ENCODE measurements at regions not wholly inside any gene's neighbourhood (a gene's known extent, or its start where the extent isn't known, plus 50 kb on each side); places are given as distances from the start of the nearest gene placed in this dataset.

DNA sequence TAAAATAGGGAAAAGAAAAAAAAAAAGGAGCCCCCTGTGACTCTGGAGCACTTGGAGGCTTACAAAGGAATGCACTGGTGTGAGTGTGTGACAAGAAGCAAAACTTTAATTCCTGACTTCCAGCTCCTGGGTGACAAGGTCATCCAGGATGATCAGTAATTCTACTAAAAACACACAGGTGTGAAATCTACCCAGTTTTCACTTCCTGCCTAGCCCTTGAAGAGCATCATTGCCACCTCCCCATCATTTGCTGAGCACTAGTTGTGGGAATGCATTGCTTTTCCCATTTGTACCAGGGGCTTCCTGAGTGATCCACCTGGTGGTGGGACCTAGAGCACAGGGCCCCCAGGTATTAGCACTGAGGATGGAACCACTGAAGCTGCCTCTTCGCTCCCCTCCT is 139.7 kb upstream of the RIOK3 start:
- H3K56ac ChIP-seq (ENCODE audit: insufficient read length, low read depth, low read length): no peak overlapping the region
- H2BK5ac ChIP-seq (ENCODE audit: insufficient read length, low read length): no peak overlapping the region
- no peak overlapping the region for H3K4me2 ChIP-seq (ENCODE audit: insufficient read depth, insufficient read length, low read length)
- Mint-ChIP-seq H3K27me3 (ENCODE audit: low read depth) (no peaks in the 10 kb centered on the region; the same call in 1 of the 2 replicates), H3K4me1 (peaks cover 46 to 58% of the 10 kb centered on the region in 2 experiments), H3K9me3 (peaks cover 7% of the 10 kb centered on the region in 2 experiments; a peak in 4 of 5 replicates), H3K36me3 (ENCODE audit: insufficient read depth in 1 of 3, low read depth in 3 of 3) (peaks cover 8 to 11% (median 9%) of the 10 kb centered on the region in 3 experiments), H3K27ac (peak overlapping the region in 2 of 3 experiments; percentile 4 to 41; a peak in 3 of 7 replicates), H3K4me3 (no peak overlapping the region)
- H3K23me2 ChIP-seq (ENCODE audit: insufficient read length, low read depth, low read length, poor library complexity, severe bottlenecking): no peaks in the 10 kb centered on the region
- TF ChIP-seq, protein P1, sequence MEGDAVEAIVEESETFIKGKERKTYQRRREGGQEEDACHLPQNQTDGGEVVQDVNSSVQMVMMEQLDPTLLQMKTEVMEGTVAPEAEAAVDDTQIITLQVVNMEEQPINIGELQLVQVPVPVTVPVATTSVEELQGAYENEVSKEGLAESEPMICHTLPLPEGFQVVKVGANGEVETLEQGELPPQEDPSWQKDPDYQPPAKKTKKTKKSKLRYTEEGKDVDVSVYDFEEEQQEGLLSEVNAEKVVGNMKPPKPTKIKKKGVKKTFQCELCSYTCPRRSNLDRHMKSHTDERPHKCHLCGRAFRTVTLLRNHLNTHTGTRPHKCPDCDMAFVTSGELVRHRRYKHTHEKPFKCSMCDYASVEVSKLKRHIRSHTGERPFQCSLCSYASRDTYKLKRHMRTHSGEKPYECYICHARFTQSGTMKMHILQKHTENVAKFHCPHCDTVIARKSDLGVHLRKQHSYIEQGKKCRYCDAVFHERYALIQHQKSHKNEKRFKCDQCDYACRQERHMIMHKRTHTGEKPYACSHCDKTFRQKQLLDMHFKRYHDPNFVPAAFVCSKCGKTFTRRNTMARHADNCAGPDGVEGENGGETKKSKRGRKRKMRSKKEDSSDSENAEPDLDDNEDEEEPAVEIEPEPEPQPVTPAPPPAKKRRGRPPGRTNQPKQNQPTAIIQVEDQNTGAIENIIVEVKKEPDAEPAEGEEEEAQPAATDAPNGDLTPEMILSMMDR (conservative IDR thresholded peaks at IDR 0.05): no peak
- no peaks in the 10 kb centered on the region for H3K79me1 ChIP-seq (ENCODE audit: insufficient read depth, low read depth, low read length, poor library complexity, severe bottlenecking)
- H4K5ac ChIP-seq (ENCODE audit: insufficient read length, low read depth, low read length): no peak overlapping the region
- no peak overlapping the region for H2AFZ ChIP-seq (ENCODE audit: low read length)
- H3K9ac ChIP-seq (ENCODE audit: extremely low read depth, insufficient read length, low read length): no peak overlapping the region
- no CpG with 5 or more reads among the region's 1 CpG for WGBS (ENCODE audit: extremely low coverage, insufficient read length, low lambda C conversion rate)
- no peak for DNase-seq
- H2BK15ac ChIP-seq (ENCODE audit: low read depth, low read length): no peak overlapping the region
- H2BK20ac ChIP-seq (ENCODE audit: low read depth, low read length, poor library complexity, severe bottlenecking): no peak overlapping the region
- no peaks in the 10 kb centered on the region for H3K9me3 ChIP-seq (ENCODE audit: control insufficient read depth, low read depth, low read length)
- no peak overlapping the region for H3K14ac ChIP-seq (ENCODE audit: insufficient read depth, low read length)
- no peaks in the 10 kb centered on the region for H3K79me2 ChIP-seq (ENCODE audit: insufficient read depth, low read length)
- H2AK5ac ChIP-seq (ENCODE audit: insufficient read length, low read length): no peak overlapping the region
- H3K23ac ChIP-seq (ENCODE audit: insufficient read length, low read depth, low read length): no peak overlapping the region
- H2BK12ac ChIP-seq (ENCODE audit: insufficient read length, low read depth, low read length): no peak overlapping the region
- H4K91ac ChIP-seq (ENCODE audit: insufficient read length, low read depth, low read length): no peak overlapping the region
- no peaks in the 10 kb centered on the region; the same call in 1 of the 2 replicates for H3K27me3 ChIP-seq (ENCODE audit: insufficient read depth, low read length)
- no peak overlapping the region for H3K27ac ChIP-seq (ENCODE audit: insufficient read length, low read depth, low read length)
- no peak overlapping the region for H3K4ac ChIP-seq (ENCODE audit: low read depth, low read length)
- H4K8ac ChIP-seq (replicated peaks; ENCODE audit: insufficient read length, low read depth, low read length): no peak overlapping the region
- H4K20me1 ChIP-seq (ENCODE audit: control insufficient read depth, insufficient read depth, insufficient read length): no peaks in the 10 kb centered on the region
- peaks cover 12% of the 10 kb centered on the region for H3K4me1 ChIP-seq (ENCODE audit: insufficient read depth, low read length)
- no peak overlapping the region for H2BK120ac ChIP-seq (ENCODE audit: low read depth, low read length, poor library complexity, severe bottlenecking)
- H3T11ph ChIP-seq (ENCODE audit: low read length): no peak overlapping the region
- no peak overlapping the region for H3K18ac ChIP-seq (ENCODE audit: insufficient read length, low read depth, low read length)
